GM21381 (cell line): ENCODE measurements at regions not wholly inside any gene's neighbourhood (a gene's known extent, or its start where the extent isn't known, plus 50 kb on each side); places are given as distances from the start of the nearest gene placed in this dataset.

Experiments used
- ATAC-seq: cut with Tn5 transposase; IDR thresholded peaks from one replicate; pipeline ENCODE4 v1.9.1; 2021; ENCODE audit warnings: mild to moderate bottlenecking, moderate library complexity; ENCODE audit not compliant: unreplicated experiment

DNA sequence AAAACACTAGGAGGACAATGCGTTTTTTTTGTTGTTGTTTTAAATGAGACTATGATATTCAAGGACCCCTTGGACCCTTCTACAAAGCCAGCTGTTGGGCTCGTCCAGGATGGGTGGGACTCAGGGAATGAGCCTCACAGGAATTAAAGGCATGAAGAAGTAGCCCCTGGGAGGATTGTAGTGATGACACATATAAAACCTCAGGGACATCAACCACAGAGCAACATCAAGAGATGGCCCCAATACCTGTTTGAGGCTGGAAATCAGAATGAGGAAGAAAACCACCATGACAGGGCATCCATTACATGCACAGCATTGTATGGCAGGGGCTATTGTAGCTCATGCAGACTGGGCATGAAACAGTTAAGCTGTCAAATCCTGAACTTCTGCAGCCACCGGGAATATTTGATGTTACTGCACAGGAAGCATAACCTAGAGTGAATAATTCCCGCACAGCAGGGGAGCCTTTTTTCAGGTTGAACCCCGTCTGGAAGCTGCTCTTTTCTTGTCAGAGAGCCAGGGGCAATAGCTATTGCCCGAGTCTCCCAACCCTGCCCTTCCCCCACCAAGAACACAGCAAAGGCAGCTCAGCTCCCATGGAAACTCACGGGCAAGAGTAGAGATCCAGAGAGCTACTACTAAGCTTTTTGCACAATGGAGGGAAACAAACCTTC lies 140.2 kb upstream of the FGGY start:
- no peak for ATAC-seq

DNA sequence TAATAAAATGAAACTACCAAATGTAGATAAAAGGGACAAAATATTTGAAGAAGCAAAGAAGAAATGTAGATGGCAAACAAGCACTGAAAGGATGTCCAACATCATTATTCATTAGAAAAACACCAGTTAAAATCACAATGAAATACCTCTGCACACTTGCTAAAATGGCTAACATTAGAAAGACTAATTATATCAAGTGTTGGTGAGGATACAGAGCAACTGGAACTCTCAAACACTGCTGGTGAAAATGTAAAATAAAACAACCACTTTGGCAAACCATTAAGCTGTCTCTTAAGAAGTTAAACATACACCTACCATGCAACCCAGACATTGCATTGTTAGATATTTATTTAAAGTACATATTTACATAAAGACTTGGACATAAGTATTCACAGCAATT lies 138.6 kb upstream of the FGGY start:
- no peak for ATAC-seq

DNA sequence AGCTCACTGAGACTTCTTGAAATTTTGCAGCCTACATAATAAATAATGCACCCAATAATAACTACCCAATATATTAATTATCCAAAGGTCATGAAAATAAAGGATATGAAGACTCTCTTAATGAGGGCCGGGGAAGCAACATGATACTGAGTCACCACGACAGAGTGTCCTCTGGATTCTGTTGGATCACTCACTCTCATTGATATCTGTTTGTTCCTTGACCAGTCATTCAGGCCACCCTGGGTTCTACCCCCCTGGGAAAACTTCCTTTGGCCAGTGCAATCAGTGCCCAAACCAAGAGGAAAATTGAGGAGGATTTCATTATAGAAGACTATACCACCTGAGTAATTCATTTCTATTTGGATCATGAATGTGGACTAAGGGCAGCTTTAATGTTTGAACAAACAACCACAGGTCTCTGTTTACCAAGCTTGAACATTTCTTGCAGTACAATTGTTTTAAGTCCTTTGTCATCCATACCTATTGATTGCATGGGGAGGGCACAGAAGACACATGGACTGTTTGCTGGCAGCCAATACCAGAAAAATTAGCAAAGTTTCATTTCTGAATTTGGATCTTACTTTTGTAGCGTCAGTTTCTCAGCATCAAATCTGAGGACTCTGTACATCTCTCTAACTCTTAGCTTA lies 137.2 kb upstream of the FGGY start:
- no peak for ATAC-seq

GRCh38 chr1:59161136-59161535 lies 135.8 kb upstream of the FGGY start:
- ATAC-seq = no peak

DNA sequence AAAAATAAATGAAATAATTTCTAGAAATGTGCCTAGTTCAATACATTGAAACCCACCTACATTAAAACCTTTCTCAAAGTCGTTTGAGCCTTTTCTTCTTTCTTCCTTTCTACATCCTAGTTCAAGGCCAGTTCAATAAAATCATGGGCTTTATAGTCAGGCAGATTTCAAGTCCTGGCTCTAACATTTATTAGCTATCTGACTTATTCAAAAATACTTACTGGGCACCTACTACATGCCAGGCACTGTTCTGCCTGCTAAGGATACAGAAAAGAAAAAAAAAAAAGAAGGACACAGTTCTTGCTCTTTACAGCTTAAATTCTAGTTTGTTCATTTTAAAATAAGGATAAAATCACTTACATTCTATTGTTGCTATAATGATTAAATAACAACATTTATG lies 134.2 kb upstream of the FGGY start:
- ATAC-seq = no peak

GRCh38 chr1:59163268-59164092 lies 133.4 kb upstream of the FGGY start:
- ATAC-seq = no peak

DNA sequence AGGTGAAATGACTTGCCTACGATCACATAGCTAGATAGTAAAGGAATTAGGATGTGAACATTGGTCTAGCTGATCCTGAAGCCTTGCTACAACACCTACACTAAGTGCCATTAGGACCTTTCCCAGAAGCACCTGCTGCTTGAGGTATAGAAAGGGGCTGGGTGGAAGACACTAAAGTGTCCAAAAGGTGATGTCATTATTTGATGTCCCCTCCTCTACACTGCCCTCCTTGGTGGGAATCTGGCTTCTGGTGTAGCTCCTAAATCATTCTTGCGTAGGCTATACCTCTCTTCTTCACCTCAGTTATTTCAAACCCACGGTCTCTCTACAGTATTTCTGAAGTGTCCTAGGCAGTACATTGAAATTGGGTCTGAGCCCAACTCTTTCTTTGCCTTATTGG lies 132.5 kb upstream of the FGGY start:
- no peak for ATAC-seq

- ATAC-seq = no peak
Measured at GRCh38 chr1:59165353-59165752, 131.5 kb upstream of the FGGY start.

GRCh38 chr1:59169703-59170102 lies 127.2 kb upstream of the FGGY start:
- ATAC-seq = no peak

DNA sequence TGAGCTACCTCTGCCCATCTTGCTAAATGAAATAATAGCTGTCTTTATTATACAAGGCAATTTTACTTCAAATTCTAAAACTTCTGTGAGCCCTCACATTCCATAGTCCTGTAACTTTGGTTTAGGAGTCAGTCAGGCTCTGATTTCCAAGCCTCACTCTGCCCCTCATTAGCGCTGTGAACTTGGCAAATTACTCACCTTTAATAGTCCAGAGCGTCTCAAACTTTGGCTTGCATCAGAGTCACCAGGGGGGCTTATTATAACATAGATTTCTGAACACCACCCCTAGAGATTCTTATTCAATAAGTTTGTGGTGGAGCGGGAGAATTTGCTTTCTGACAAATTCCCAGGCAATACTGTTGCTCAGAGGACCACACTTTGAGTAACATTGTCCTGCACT lies 126.2 kb upstream of the FGGY start:
- ATAC-seq = no peak

DNA sequence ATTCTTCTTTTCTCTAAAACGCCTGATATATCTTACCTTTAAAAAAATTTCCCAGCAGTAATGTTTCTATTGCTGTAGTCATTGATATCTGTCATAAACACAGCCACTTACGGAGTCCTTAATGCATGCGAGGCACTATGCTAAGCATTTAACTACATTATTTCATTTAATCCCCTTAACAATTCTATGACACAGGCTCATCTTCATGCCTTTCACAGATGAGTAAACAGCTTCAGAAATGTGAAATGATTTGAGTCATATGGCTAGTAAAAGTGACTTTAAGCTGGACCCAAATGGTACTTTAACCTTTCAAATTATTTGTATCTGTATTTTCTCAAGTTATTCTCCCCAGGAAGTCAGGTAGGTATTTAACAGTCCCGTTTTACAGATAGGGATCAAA lies 125.1 kb upstream of the FGGY start:
- ATAC-seq = no peak

DNA sequence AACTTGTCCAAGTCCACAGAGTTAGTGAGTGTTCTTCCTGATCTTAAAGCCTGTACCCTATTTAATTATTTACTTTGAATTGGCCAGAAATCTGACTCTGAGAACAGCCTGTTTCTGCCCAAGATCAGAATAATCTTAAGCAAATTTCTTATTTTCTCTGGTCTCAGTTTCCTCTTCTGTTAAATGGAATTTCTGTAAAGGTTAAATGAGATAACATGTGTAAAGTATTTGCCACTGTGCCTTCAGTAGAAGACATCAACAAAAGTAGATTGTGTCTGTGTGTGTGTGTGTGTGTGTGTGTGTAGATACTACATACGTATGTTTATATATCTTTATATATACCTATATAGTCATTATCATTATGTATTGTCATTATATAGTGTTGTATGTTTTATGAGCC lies 124.2 kb upstream of the FGGY start:
- ATAC-seq = no peak

- ATAC-seq = no peak
Measured at GRCh38 chr1:59173721-59174120, 123.2 kb upstream of the FGGY start.

DNA sequence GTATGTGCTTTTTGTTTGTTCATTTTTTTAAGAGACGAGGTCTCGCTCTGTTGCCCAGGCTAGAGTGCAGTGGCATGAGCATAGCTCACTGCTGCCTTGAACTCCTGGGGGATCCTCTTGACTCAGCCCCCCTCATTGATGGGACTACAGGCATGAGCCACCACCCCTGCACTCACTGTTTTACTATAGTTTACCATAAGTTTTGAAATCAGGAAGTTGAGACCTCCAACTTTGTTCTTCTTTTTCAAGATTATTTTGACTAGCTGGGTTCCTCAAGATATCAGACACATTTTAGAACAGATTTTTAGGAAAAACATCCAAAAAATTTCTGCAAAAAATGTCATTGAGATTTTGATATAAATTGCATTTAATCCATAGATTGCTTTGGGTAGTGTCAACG lies 120.4 kb upstream of the FGGY start:
- no peak for ATAC-seq

GRCh38 chr1:59177756-59178155 lies 119.1 kb upstream of the FGGY start:
- ATAC-seq = no peak

DNA sequence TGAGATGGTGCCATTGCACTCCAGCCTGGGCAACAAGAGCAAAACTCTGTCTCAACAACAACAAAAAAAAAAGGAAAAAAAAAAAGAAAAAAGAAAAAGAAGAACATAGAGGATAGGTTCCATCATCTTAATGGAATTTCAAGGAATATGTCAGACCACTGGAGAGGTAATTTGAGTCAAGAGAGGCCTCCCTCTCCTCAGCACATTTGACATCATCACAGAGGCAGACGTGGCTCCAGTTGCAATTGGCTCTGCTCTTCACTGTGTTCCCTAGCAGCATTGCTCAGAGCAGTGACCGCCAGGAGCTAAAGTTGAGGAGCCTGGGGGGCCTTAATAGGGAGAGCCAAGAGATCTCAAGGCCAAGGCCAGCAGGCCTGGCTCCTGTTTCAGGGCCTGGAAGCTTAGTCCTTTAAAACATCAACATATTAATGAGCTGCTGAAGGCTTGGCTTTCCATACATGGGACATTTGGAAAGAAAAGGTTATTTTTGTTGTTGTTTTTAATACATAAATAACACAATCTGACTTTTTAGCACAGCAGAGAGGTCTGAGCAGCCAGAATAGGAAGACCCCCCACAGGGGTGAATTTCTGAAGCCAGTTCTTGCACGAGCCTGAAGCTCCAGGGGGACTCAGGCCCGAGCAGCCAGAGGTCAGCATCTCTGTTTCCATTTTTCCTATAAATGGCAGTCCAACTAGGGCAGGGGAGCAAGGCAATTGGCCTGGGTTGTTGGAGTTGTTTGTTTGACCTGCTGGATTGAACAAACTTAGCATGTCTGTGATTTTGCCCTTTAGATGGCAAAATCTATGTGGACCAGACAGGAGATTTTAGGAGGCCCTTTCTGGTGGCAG lies 118.3 kb upstream of the FGGY start:
- ATAC-seq = no peak

DNA sequence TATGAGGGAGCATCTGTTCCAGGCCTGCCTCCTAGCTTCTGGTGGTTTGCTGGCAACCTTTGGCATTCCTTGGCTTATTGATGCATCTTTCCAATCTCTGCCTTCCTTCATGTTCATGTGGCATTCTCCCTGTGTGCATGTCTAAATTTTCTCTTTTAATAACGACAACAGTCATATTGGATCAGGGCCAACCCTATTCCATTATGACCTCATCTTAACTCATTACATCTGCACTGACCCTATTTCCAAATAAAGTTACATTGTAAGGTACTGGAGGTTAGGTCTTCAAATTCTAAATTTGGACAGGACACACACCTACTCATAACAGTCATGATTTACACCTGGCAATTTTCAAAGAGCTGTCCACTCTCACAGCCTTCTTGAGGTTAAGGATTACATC lies 117.2 kb upstream of the FGGY start:
- ATAC-seq = no peak

DNA sequence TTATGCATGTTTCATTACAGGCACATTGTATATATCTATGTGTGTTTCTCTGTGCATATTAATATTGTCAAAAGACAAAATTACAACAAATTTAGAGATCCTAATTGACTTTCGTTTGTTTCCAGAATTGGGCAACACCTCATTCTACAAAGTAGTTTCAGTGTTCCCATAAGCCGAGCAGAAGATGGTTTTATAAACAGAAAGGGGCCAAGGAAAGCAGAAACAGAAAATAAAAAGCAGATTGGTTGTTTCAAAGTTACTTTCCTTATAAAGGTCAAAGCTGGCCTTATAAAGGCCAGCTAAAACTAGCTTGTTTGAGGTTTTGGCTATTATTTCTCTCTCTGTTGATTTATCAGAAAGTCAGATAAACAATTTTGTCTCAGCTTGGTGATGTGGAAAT lies 116.2 kb upstream of the FGGY start:
- no peak for ATAC-seq

DNA sequence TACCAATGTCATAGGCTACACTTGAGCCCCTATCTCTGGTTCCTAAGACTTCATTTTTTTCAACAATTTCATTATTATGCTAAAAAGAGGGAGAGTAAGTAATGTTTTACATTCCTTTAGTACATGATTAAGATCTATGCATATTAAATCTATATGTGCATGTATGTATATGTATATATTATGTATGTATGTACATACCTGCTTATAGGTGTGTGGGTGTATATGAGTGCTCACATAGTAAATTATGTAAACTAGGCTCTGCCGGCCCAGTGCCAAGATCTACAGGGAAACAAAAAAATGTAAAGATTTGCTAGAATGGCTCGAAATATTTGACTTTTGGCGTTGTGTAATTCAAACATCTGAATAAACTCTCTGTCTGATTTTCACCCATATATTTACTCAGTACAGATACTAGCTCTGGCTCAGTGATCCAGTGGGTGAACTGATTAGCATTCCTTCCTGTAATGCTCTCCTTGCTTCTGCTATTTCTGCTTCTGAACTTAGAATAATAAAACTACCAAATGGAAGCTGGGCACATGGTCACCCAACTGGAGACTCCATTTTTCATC lies 113.1 kb upstream of the FGGY start:
- no peak for ATAC-seq

DNA sequence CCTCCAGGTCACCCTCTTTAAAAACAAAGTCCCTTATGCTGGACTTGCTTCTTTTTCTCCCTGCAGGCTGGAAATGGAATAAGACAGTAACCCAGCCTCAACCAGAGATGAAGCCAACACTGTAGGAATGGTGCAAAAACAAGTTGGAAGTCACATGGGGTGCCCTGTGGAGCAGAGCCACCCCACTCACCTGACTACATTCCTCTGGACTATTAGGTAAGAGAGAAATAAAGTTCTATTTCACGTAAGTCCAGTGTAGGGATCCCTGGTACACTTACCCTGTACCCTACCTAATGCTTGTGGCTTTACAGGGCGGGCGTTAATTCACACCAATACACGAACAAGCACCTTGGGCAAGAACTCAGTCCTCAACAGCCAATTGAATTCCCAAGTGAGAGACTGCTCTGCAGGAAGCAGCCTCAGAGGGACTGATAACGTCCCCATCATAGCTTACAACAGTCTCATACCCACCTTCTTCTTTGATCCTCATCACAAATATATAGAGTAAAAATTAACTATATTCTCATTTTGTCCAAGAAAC lies 112.5 kb upstream of the FGGY start:
- no peak for ATAC-seq
